ENCODE measurements at regions not wholly inside any gene's neighbourhood (a gene's known extent, or its start where the extent isn't known, plus 50 kb on each side); places are given as distances from the start of the nearest gene placed in this dataset.

GRCh38 chr3:18049096-18049495 is 306.7 kb upstream of the TBC1D5 start:
- Histone ChIP-seq H3K4me3 (ENCODE audit: low read length) (no peak overlapping the region), H3K27me3 (ENCODE audit: control insufficient read depth, insufficient read depth, low read length, poor library complexity, severe bottlenecking) (no peaks in the 10 kb centered on the region), H3K27ac (ENCODE audit: low read depth, low read length) (no peak overlapping the region), H3K9ac (ENCODE audit: extremely low read depth, low read length, poor library complexity, severe bottlenecking) (no peak overlapping the region), H3K9me3 (ENCODE audit: control insufficient read depth, low read length) (peaks cover 2% of the 10 kb centered on the region), H3K36me3 (ENCODE audit: control insufficient read depth, insufficient read depth, low read length) (no peaks in the 10 kb centered on the region), H3K4me1 (ENCODE audit: control insufficient read depth, insufficient read depth, low read length) (peaks cover 3% of the 10 kb centered on the region)
- Mint-ChIP-seq H3K27ac (no peak overlapping the region), H3K4me3 (no peak overlapping the region), H3K27me3 (ENCODE audit: insufficient read depth) (no peaks in the 10 kb centered on the region), H3K9me3 (peaks cover 4% of the 10 kb centered on the region), H3K4me1 (peaks cover 8% of the 10 kb centered on the region), H3K36me3 (ENCODE audit: low read depth) (peaks cover 17% of the 10 kb centered on the region)
- WGBS, 2 experiments (ENCODE audit: insufficient coverage in 1 of 2, insufficient read length in 1 of 2), result 92 to 93% methylated on average over 3 to 4 of the region's 4 CpGs
- TF ChIP-seq, protein P1, sequence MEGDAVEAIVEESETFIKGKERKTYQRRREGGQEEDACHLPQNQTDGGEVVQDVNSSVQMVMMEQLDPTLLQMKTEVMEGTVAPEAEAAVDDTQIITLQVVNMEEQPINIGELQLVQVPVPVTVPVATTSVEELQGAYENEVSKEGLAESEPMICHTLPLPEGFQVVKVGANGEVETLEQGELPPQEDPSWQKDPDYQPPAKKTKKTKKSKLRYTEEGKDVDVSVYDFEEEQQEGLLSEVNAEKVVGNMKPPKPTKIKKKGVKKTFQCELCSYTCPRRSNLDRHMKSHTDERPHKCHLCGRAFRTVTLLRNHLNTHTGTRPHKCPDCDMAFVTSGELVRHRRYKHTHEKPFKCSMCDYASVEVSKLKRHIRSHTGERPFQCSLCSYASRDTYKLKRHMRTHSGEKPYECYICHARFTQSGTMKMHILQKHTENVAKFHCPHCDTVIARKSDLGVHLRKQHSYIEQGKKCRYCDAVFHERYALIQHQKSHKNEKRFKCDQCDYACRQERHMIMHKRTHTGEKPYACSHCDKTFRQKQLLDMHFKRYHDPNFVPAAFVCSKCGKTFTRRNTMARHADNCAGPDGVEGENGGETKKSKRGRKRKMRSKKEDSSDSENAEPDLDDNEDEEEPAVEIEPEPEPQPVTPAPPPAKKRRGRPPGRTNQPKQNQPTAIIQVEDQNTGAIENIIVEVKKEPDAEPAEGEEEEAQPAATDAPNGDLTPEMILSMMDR (conservative IDR thresholded peaks at IDR 0.05), result no peak
- DNase-seq, result no peak

DNA sequence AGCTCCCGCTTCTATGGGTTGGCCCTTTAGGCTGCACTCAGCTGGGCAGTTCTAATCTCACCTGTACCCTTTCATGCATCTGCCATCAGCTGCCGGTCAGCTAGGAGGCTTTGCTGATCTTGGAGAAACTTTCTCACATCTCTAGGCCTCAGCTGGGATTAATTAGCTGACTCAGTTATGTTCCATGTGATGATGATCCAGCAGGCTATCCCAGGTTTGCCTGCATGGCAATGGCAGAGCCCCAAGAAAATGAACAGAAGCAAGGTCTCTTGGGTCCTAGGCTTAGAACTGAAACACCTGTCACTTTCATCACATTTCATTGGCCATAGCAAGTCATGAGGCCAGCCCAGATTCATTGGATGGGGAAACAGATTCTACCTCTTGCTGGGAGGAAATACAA is 304.6 kb upstream of the TBC1D5 start:
- H3K27me3 ChIP-seq (ENCODE audit: control insufficient read depth, insufficient read depth, low read length, poor library complexity, severe bottlenecking), result no peaks in the 10 kb centered on the region
- H3K27me3 Mint-ChIP-seq (ENCODE audit: insufficient read depth), result no peaks in the 10 kb centered on the region

GRCh38 chr3:18046131-18046915 is 303.9 kb upstream of the TBC1D5 start:
- no peaks in the 10 kb centered on the region for H3K27me3 Mint-ChIP-seq (ENCODE audit: insufficient read depth)
- Histone ChIP-seq H3K9me3 (ENCODE audit: control insufficient read depth, low read length) (no peaks in the 10 kb centered on the region), H3K4me3 (ENCODE audit: low read length) (no peak overlapping the region), H3K9ac (ENCODE audit: extremely low read depth, low read length, poor library complexity, severe bottlenecking) (no peak overlapping the region), H3K4me1 (ENCODE audit: control insufficient read depth, insufficient read depth, low read length) (peaks cover 1% of the 10 kb centered on the region), H3K27ac (ENCODE audit: low read depth, low read length) (no peak overlapping the region), H3K36me3 (ENCODE audit: control insufficient read depth, insufficient read depth, low read length) (no peaks in the 10 kb centered on the region), H3K27me3 (ENCODE audit: control insufficient read depth, insufficient read depth, low read length, poor library complexity, severe bottlenecking) (no peaks in the 10 kb centered on the region)
- peaks cover 8% of the 10 kb centered on the region for H3K4me1 Mint-ChIP-seq
- H3K9me3 Mint-ChIP-seq, result no peaks in the 10 kb centered on the region
- H3K27ac Mint-ChIP-seq, result no peak overlapping the region
- TF ChIP-seq, protein P1 (conservative IDR thresholded peaks at IDR 0.05), result no peak
- peaks cover 17% of the 10 kb centered on the region for H3K36me3 Mint-ChIP-seq (ENCODE audit: low read depth)
- no peak for DNase-seq
- WGBS, 2 experiments (ENCODE audit: insufficient coverage in 1 of 2, insufficient read length in 1 of 2), result 96 to 100% methylated on average over 2 to 4 of the region's 4 CpGs
- no peak overlapping the region for H3K4me3 Mint-ChIP-seq

More for the DNA sequence above, 304.6 kb upstream of the TBC1D5 start:
- no peak overlapping the region for H3K9ac ChIP-seq (ENCODE audit: extremely low read depth, low read length, poor library complexity, severe bottlenecking)
- no peaks in the 10 kb centered on the region for H3K9me3 Mint-ChIP-seq
- H3K4me1 ChIP-seq (ENCODE audit: control insufficient read depth, insufficient read depth, low read length), result peaks cover 3% of the 10 kb centered on the region
- H3K4me1 Mint-ChIP-seq, result peaks cover 8% of the 10 kb centered on the region
- DNase-seq, result no peak
- no peaks in the 10 kb centered on the region for H3K9me3 ChIP-seq (ENCODE audit: control insufficient read depth, low read length)
- H3K27ac Mint-ChIP-seq, result no peak overlapping the region
- H3K36me3 Mint-ChIP-seq (ENCODE audit: low read depth), result peaks cover 12% of the 10 kb centered on the region
- H3K4me3 ChIP-seq (ENCODE audit: low read length), result no peak overlapping the region
- TF ChIP-seq, protein P1 (conservative IDR thresholded peaks at IDR 0.05), result no peak
- no peak overlapping the region for H3K4me3 Mint-ChIP-seq
- WGBS, 2 experiments (ENCODE audit: insufficient coverage in 1 of 2, insufficient read length in 1 of 2), result 89 to 96% methylated on average over 2 of the region's 2 CpGs
- no peak overlapping the region for H3K27ac ChIP-seq (ENCODE audit: low read depth, low read length)
- no peaks in the 10 kb centered on the region for H3K36me3 ChIP-seq (ENCODE audit: control insufficient read depth, insufficient read depth, low read length)

Measured in endodermal cell (in vitro differentiated cells).